HG02870 (cell line): ENCODE measurements at regions not wholly inside any gene's neighbourhood (a gene's known extent, or its start where the extent isn't known, plus 50 kb on each side); places are given as distances from the start of the nearest gene placed in this dataset.

Source experiments
- ATAC-seq: cut with Tn5 transposase; IDR thresholded peaks from one replicate; pipeline ENCODE4 v1.9.1; 2021; ENCODE audit warnings: mild to moderate bottlenecking, moderate library complexity; ENCODE audit not compliant: unreplicated experiment

DNA sequence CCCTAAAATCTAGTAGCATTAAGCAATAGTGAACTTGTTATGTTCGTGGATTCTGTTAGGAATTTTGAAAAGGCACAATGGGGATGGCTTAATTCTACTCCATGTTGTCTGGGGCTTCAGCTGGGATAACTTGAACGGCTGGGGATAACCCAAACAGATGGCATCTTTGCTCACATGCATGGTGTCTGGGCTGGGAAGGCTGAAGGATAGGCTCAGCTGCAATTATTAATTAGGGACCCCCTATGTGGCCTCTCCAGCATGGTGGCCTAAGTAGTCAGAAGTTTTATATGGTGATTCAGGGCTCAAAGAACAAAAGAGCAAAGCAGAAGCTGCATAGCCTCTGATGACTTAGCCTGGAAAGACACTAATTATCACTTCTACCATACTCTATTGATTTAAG, 551.1 kb downstream of the PSAT1 start:
- ATAC-seq = no peak

DNA sequence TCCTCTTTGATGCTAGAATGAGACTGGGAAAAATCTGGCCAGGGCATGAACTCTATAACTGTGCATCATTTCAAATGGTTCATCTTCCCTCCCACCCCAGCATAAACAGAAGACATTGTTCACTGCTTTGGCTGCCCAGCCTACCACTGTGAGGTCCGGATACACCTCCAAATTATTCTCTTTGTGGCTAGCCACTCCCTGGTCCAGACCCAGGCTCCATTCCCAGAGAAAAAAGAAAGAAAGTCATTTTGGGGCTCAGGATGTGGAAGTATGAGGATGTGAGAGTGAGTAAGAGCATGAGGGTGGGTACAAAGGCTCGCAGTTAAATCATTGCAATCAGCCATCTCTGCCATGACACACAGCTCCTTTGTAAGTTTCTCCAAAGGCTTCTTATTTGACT, 559.2 kb downstream of the PSAT1 start:
- no peak for ATAC-seq

DNA sequence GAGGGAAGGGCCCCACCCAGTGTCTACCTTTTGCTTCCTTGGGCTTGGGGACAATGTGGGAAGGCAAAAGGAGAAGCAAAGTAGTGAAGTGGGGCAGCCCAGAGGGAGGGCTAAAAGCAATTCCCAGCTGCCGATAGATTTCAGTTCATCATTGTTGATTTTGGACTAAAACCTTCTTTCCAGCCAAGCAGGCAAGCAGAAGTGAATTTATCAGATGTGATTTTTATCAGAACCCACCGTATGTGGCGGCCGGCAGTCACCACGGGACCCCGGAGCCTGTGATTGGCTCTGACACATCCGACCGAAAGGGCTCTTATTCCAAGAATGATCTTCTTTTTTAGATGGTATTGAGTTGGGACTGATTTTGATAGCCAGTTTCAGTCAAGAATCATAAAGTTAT, 559.9 kb downstream of the PSAT1 start:
- no peak for ATAC-seq

DNA sequence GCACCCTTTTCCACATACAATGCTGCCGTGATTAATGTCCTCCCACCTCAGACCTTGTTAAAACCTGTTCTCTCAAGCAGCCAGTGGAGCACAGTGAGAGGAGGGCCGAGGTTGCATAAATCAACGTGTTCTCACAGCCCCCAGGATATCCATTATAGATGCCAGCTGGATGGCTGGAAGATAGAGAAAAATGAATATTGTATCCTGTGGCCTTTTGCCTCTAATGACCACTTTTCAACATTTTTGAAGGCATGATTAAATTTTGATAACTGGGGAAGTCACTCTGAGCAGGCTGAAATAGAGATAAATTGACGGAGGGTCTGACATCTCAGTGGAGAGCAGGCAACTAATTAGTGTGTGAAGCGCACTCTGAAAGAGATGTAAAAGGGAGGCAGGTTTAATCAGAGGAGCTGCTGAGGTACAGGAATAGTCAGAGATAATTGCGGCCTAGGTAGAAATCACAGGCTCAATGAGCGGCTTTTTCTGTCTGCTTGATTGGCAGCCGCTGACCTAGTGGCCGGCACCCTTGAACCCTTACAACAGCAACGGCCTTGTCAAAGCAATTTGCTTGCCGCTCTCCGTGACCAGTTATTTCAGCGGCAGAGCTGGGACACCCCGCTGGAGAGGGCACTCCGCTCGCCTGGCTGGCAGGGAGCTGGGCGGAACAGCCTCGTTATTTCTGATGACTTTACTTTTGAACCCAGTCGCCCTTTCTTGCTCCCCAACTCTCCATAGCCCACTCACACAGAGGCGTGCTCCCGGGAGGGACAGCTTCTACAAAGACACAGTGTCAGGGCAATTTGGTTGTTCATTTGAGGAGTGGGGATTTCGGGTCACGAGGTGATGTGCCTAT, 560.7 kb downstream of the PSAT1 start:
- ATAC-seq = no peak

DNA sequence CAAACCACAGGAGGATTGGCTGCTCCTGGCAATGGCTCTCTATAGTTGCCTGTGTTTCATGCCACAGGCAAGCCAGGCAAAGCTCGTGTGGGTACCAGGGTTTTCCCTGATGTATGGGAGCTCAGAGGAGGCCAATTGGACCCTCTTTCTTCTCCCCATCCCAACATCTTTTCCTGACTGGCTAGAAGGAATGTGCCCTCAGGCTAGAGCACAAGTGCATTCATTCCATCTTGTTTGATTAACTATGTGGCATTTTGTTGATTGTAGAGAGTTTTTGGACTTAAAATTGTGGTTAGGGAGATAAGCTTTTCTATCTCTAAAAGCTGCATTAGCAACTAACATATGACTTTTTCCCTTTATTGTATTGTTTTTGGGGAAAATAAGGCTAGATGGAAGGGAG, 561.3 kb downstream of the PSAT1 start:
- no peak for ATAC-seq

DNA sequence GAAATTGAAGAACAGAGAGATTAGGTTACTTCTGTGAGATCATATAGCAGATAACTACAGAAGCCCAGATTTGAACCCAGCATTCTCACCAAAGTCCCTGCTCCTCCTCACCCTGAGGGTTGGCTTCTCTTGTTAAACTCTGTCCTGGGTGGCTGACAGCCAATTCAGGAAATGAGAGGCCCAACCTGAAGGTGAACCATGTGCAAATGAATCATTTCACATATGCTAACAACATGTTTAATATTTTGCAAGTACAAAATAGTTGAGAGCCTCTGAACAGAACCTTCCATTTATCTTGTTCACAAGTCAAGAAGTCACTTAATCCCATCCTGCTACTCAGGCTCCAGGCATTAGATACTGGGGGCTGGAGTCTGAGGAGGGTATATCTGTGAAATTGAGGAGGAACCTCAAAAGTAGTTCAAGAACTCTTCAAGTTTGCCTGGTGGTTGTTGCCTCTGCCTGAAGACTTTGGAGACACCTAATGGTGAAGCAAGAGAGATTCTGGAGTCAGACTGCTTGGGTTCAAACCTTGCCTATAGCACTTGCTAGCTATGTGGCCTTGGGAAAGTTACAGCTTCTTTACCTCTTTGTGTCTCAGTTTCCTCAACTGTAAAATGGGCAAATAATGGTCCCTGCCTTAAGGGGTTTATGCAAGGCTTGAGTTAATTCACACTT, 564.0 kb downstream of the PSAT1 start:
- no peak for ATAC-seq

DNA sequence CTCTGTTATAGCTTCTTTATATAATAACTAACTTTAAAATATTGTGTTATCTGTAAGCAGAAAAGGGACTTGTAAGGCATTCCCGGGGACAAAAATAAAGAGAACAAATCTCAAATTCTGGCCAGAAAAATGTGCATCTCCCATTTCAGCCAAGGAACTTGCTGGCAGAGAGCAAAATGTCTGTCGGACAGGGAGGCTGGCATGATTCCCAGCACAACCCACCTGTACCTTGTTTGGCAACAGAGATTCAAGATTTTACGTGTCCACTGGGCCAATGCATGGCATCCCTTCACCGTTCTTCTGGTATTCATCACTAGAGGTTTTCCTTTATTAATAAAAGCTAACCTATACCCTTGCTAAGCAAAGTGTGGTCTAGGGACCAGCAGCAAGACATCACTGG, 566.6 kb downstream of the PSAT1 start:
- no peak for ATAC-seq

DNA sequence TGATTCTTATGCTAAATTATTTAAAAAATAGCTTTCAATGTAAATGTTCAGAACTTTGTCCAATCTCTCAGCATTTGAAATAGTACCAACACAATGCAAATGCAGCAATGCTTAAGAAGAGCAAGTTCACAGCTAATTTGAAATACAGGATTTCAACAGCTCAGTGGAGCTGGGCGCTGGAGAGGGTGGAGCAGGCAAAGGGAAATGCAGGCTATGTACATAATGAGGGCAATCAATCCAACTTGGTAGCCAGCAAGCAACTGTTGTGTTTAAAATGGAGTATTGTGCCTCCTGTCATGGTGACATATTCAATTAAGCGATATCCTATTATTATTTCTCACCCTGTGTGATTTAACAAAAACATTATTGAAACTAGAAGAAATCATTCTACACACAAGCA, 568.8 kb downstream of the PSAT1 start:
- no peak for ATAC-seq

DNA sequence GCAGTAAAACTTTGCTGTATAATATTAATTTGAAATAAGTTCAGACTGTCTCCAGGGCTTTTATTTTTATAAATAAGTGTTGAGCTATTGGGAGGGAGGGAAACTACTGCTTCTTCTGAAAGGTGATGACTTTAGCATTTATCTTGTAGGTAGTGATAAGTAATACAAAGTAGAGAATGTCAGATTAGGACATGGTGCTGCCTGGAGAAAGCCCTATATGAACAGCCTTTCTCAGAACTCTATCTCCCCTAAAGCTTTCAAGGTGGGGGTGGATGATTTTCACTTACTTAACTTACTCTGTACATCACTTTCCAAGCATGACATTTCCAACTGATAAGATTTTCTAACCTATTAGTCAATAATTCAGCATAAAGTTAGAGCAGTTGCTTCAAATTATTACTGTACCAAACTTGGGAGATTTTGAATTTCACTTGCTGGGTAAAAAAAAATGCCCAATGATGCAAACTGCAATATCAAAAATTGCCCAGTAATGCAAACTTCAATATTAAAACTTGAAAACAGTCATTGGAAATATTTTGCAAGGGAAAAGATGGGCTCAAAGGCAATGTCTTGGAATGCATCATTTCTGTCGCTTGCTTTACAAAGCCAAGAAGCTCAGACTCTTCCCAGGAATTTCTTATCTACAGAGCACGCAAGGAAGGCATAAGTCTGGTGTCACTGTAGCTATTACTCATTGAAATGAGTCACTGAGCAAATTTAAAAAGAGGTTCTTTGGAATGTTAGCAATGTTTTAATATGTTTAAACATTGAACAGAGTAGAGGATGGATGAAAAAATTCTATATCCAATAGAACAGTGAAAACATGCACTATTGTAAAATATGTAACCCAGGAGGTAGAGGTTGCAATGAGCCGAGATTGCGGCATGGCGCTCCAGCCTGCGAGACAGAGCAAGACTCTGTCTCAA, 569.5 kb downstream of the PSAT1 start:
- no peak for ATAC-seq

DNA sequence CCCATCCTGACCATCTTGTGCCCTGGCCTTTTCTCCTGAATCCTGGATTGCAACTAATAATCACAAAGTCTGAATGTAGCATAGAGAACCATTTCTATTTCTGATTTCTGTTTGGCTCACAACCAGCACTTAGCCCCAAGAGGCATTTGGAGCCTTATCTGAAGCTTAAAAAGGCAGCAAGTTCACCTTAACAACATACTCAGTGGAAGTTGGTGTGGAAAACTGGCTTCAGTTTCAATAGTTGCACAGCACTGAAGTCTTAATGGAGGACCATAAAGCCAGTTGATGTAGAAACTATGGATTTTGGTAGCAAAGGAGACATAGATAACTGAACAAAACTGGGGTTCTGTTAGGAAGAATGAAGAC, 574.1 kb downstream of the PSAT1 start:
- no peak for ATAC-seq

DNA sequence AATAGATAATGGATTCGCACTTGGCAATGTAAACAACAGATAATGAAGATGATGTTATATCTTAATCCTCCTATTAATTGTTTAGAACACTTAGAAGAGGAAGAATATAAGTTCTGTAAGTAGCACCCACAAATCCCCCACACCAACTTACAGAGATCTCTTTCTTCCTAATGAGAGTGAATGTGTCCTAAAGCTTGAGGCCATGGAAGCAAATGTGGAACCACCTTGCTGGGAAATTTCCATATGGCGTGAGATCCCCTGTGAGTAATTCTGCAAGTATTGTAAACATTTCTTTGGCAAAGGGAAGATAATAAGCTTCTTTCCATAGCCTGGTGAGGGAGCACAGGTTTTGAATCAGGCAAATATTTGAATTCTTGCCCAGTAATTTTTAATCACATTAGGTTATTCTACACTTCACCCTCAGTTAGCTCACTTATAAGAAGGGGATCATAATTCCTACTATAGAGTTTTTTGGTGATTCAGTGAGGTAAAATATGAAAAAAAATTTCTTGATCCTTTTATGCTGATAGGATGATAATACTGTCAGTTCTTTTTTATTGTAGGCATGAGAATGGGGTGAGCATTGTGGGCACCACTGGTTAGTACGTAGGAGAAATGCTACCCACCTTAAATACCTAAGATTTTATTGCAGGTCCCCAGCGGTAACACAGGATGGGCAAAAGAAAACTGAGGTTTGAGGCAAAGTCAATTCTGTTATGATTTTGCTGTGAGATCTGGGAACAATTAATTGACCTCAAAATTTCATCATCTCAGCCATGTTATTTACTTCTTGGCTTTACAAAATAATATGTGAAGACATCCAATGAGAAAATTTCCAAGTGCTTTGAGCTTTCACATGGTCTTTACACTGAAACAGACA, 574.8 kb downstream of the PSAT1 start:
- ATAC-seq = no peak

DNA sequence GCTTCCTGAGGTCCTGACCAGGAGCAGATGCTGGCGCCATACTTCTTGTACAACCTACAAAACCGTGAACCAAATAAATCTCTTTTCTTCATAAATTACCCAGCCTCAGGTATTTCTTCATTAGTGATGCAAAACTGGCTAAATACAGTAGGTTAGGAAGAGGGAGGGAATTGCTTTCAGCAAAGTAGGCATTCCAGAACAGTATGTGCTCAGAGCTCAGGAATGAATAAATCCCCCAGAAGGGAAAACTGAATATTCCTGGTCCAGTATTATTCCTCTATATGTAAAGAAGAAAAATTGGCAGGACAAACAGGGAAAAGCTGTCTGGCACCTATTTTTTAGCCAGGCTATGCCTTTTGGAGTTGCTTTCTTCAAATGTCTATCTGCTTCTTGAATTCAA, 577.1 kb downstream of the PSAT1 start:
- ATAC-seq = no peak

DNA sequence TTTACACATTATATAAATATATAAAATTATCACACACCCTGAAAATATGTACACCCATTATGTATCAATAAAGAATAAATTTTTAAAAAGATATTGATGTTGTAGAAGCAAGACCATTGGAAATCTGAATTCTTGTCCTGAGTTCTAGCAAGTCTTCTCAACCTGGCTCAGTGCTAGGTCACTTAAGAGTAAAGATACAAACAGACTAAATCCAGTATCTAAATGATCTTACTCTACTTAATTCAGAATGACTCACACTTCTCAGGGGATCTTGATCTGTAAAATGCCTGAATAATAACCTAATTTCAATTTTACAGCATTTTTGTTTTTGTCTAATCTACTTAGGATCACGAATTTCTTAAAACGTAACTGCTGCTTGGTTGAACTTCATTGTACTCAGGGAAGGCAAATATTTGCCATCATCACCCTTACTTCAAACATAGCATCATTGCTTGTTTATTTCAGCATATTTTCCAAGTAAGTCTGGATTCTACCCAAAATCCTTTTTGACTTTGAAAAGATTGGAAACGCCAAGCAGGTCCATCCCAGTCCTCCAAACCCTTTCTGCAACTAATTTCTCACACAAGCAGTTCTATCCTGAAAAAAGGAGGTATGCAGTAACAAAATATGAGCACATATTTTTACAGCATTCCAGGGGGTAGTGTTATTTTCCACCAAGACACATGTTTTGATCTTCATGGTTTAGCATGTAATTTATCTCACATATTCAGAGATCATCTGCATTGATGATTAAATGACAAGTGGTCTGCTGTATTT, 582.6 kb downstream of the PSAT1 start:
- no peak for ATAC-seq

DNA sequence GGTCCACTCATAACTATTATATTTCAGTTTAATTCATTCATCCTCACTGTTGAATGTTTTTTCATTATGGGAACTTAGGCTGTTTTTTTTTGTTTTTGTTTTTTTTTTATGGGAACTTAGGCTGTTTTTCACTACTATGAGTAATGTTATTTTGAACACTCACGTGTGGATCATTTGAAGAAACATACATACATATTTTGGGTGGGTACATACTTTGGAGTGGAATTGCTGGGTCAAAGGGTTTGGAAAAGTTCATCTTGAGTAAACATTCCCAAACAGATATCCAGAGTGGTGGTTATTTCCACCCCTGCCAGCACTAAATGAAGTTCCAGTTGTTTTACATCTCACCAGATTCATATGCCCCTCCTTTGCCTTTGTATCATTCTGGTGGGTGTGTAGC, 584.4 kb downstream of the PSAT1 start:
- ATAC-seq = no peak

DNA sequence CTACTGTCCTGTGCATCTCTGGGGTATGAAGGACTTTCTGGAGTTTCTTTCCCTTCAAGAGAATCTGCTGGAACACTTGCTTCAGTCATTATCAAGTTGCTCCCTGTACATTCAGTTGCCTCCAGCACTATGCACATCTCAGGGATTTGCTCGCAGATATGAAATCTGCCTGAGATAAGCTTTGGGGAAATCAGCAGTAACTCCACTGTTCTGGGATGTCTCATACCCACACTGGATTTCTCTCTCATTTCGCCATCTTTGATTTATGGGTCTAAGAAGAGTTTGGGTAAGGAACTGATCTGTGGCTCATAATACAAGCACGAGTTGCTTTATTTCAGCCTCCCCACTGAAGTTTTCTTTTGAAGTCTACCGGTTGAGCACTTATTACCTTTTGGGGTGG, 585.6 kb downstream of the PSAT1 start:
- ATAC-seq = no peak

DNA sequence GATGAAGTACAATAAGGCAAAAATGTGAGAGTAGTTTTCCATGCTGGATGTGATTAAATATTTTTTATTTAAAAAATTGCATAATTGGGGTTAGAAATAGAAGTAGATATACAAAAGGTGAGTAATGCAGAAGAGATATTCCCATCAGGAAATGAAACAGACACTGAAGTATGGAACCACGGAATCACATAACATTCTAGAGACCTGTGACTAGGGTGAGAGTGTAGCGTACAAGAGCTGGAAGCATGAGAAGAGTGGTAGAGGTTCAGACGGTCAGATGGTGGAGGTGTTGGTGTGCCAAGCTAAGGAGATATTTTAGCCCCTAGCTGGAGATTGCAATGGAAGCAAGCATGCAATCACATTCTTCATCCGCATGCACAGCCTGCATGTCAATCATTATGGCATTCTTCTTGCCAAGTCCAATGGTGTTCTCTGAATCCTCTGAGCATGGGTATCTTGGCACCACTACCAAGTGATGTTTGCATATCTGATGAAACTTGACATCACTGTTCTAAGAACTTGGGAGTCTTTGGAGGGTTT, 587.8 kb downstream of the PSAT1 start:
- ATAC-seq = no peak

DNA sequence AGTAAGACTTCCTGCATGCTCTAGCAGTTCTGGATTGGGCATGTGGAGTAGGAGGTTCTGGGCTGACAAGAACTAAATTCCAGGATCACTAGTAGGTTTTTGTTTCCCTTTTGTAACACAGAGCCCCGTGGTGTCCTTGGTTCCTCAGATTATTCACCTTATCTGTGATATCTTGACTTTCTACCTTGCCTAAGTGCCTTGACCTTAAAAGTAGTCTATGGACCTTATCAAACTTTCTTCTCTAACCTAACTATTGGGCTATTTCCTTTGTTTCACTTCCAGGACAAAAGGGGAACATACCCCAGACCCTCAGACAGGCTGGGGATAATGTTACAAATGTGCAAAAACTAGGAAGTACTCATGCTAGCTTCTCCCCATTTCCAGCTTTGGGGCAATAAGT, 595.3 kb downstream of the PSAT1 start:
- no peak for ATAC-seq

DNA sequence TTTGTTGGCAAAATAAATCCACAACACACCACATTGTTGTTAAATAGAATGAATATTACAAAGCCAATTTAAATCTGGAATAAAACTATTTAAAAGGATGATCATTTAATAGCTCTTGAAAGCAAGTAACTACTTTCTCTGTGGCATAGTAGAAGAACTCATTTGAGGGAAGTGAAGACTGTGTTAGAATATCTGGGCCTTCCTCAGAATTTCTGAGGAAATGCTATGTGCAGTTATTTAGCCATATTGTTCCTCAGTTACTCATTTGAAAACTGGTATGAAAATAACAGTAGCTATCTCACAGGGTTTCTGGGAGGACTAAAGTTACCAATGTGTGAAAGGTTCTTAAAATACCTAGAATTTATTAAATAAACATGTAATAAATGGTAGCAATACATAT, 595.8 kb downstream of the PSAT1 start:
- no peak for ATAC-seq

DNA sequence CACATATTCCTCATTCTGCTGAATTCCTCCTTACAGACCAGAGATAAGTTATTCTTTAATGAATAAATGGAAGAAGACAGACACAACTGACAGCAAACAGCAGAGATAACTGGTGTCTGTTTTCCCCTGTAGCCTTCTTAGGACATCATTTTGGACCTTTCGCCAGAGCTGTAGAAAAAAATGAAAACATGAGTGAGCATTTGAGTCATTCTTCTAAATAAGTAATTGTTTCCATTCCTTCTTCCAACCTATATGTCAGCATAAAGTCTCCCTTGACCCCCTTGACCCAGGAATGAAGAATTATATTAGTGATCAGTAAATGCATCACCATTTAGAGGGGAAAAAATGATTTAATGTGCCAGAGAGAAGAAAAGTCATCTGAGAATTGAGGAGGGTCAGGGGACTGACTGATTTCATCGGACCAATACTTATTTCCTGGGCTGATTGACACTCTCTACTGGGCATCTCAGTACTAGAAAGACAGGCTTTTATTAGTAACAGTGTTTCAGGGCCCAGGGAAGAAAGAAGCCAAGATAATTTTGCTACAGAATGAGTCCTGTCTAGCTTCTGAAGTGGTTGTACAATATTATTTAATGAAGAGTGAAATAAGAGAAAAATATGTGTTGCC, 597.0 kb downstream of the PSAT1 start:
- ATAC-seq = no peak
